Esophagus squamous epithelium (tissue), 5 donors: ENCODE measurements at regions not wholly inside any gene's neighbourhood (a gene's known extent, or its start where the extent isn't known, plus 50 kb on each side); places are given as distances from the start of the nearest gene placed in this dataset.
"Not testable (repeated sequence)": the region's sequence is repeated elsewhere in the genome, so short reads cannot be mapped to it uniquely, and the experiment has no call there.

ENCODE experiments used
- DNase-seq: peaks from one replicate; lab custom pipeline; 2025; lab: John Stamatoyannopoulos, UW
- H3K27ac ChIP-seq, 4 donors: fragments of 200-600 bp; sonication (generic); one replicate each; pipeline ENCODE4 v1.5.1; 2016 to 2019; ENCODE audit warnings: mild to moderate bottlenecking in 1 of 4
- H3K27me3 ChIP-seq, 4 donors: fragments of 200-600 bp; sonication (generic); 1 replicate in 3 of 4; 2 replicates in 1 of 4; pipeline versions ENCODE4 v1.5.1 to v1.6.0; 2017 to 2021; ENCODE audit warnings: antibody characterized with exemption in 1 of 4
- H3K36me3 ChIP-seq, 3 donors: fragments of 200-600 bp; sonication (generic); one replicate each; pipeline ENCODE4 v1.5.1; 2016 to 2019
- H3K4me1 ChIP-seq, 3 donors: fragments of 200-600 bp; sonication (generic); one replicate each; pipeline ENCODE4 v1.5.1; 2017 to 2019
- H3K4me3 ChIP-seq, 4 donors: fragments of 200-600 bp; sonication (generic); 1 replicate in 3 of 4; 2 replicates in 1 of 4; pipeline ENCODE4 v1.5.1; 2016 to 2019; ENCODE audit warnings: mild to moderate bottlenecking in 2 of 4, moderate library complexity in 1 of 4
- H3K9me3 ChIP-seq, 3 donors: fragments of 200-600 bp; sonication (generic); one replicate each; pipeline ENCODE4 v1.5.1; 2016 to 2019
- POLR2A ChIP-seq, 4 donors: fragments of 450-650 bp; IDR thresholded peaks; one replicate each; pipeline ENCODE4 v1.6.1; 2017; ENCODE audit warnings: antibody characterized with exemption in 4 of 4, mild to moderate bottlenecking in 4 of 4, moderate library complexity in 3 of 4
- WGBS, 2 donors: methylation state at CpG; one replicate each; pipeline ENCODE4 v1.1.5; 2018; 5-methylcytosine and 5-hydroxymethylcytosine counted together
- intact Hi-C: fragments of 100-400 bp; cut with DNase I; formaldehyde crosslinking; loops from one replicate; pipeline ENCODE4 v1.15.0; 2022
- TF ChIP-seq, protein P1 (sequence below), 6 experiments: fragments of 450-650 bp in 4 of 6; fragments of 200-600 bp in 2 of 6; sonication (generic) in 2 of 6; IDR thresholded peaks; one replicate each; pipeline ENCODE4 v1.5.1; 2016 to 2019; ENCODE audit warnings: antibody characterized with exemption in 6 of 6, mild to moderate bottlenecking in 4 of 6, moderate library complexity in 4 of 6
- donor health status: DM: yes; HTN: yes; CAD: no.

DNA sequence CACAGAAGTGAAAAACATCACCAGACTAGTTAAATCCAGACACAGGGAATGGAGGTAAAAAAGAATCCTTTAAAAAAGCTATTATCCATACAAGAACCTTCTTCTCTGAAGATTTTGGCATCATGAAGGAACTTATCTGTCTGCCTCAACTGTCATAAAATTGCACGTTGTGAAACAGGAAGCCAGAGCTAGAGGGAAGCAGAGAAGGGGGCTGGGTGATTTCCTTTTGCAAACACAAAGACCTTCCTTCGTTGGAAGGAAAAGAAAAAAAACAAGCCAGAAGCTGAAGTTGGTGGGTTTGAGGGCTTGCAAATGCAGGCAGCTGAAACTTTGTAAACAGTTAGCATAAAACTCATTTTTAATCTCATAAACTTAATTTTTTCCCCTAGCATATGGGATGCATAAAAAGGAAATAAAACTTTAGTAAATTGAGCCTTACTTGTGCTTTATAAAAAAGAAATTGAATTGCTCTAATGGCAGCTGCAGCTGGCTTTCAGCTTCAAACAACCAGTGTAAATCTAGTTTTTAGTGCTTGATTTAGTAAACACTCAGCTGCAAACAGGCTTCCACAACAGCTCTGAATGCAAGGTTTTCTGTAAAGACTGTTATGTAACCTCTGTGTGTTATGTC lies 101.6 kb downstream of the OTUD1 start:
- Histone ChIP-seq H3K36me3 (no peaks in the 10 kb centered on the region), H3K4me3 (no peak overlapping the region), H3K9me3 (no peaks in the 10 kb centered on the region), H3K27ac (no peak overlapping the region), H3K27me3 (no peaks in the 10 kb centered on the region), H3K4me1 (peaks cover 0 to 12% (median 6%) of the 10 kb centered on the region in 3 donors)
- 8 to 20% methylated on average over 2 of the region's 2 CpGs for WGBS, 2 donors
- intact Hi-C loops: no loop called here
- TF ChIP-seq POLR2A (IDR thresholded peaks at IDR 0.05): no peak
- TF ChIP-seq, protein P1, sequence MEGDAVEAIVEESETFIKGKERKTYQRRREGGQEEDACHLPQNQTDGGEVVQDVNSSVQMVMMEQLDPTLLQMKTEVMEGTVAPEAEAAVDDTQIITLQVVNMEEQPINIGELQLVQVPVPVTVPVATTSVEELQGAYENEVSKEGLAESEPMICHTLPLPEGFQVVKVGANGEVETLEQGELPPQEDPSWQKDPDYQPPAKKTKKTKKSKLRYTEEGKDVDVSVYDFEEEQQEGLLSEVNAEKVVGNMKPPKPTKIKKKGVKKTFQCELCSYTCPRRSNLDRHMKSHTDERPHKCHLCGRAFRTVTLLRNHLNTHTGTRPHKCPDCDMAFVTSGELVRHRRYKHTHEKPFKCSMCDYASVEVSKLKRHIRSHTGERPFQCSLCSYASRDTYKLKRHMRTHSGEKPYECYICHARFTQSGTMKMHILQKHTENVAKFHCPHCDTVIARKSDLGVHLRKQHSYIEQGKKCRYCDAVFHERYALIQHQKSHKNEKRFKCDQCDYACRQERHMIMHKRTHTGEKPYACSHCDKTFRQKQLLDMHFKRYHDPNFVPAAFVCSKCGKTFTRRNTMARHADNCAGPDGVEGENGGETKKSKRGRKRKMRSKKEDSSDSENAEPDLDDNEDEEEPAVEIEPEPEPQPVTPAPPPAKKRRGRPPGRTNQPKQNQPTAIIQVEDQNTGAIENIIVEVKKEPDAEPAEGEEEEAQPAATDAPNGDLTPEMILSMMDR (IDR thresholded peaks at IDR 0.05): no peak
- DNase-seq: no peak

DNA sequence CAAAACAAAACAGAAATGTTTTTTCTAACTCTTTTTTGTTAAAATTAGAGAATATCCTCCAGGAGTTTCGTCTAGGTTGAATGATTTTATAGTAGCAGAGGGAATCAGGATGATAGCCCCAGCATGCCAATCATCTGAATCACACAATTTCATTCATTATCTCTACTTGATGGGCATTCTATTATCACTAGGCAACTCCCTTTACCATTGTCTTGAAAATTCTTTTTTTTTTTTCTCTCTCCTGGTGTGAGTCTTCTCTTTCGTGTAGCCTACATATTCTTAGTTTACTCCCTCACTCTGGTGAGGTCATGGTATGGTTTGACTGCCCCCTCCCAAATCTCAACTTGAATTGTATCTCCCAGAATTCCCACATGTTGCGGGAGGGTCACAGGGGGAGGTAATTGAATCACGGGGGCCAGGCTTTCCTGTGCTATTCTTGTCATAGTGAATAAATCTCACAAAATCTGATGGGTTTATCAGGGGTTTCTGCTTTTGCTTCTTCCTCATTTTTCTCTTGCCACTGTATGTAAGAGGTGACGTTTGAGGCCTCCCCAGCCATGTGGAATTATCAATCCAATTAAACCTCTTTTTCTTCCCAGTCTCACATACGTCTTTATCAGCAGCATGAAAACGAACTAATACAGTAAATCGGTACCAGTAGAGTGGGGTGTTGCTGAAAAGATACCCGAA lies 105.0 kb downstream of the OTUD1 start:
- no peak for DNase-seq
- WGBS, 2 donors: 71 to 75% methylated on average over 9 of the region's 9 CpGs

DNA sequence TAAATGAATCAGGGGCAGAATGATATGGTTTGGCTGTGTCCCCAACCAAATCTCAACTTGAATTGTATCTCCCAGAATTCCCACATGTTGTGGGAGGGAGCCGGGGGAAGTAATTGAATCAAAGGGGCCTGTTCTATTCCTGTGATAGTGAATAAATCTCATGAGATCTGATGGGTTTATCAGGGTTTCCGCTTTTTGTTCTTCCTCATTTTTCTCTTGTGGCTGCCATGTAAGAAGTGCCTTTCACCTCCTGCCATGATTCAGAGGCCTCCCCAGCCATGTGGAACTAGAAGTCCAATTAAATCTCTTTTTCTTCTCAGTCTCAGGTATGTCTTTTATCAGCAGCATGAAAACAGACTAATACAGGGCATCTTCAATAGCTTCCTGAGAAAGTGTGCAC lies 107.0 kb downstream of the OTUD1 start:
- H3K27me3 ChIP-seq, H3K9me3 ChIP-seq, DNase-seq, H3K36me3 ChIP-seq, intact Hi-C loops, H3K4me1 ChIP-seq, H3K27ac ChIP-seq, H3K4me3 ChIP-seq: not testable (repeated sequence)
- 89 to 90% methylated on average over 2 of the region's 2 CpGs for WGBS, 2 donors

More for the DNA sequence above, 105.0 kb downstream of the OTUD1 start:
- no peaks in the 10 kb centered on the region for H3K36me3 ChIP-seq
- TF ChIP-seq, protein P1 (IDR thresholded peaks at IDR 0.05): no peak
- no peak for TF ChIP-seq POLR2A (IDR thresholded peaks at IDR 0.05)
- no peaks in the 10 kb centered on the region for H3K27me3 ChIP-seq
- intact Hi-C loops: no loop called here
- peaks cover 0 to 12% (median 6%) of the 10 kb centered on the region in 3 donors for H3K4me1 ChIP-seq
- no peak overlapping the region for H3K4me3 ChIP-seq
- H3K9me3 ChIP-seq: no peaks in the 10 kb centered on the region
- no peak overlapping the region for H3K27ac ChIP-seq

DNA sequence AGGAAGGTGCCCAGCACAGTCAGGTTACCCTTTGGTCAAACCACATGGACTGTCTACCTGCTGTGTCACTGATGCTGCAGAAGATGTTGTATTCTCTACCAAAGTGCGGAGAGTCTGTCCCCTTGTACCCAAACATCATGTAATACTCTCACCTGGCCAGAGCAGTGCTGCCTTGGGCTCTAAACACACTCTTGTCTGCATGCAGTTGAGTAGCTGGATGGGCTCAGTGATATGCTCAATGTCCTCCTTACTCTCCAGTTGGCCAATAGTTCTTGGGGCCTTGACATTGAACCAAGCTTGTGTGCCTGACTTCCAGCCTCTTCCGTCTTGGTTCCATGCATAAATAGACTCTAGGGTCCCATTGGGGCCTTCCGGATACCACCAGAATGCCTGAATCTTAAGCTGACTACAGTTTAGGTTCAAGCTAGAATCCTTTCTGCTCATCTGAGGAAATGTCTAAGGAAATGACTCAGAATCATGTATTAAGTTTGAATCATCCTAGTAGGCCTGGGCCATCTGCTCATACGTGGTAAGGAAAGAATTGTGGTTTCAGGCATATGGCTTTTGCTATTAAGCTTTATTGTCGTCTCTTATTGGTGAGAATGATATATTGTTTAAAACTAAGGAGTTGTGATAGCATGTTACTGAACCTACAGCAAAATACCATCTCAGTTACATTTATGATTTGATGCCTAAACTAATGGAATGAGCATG lies 118.0 kb downstream of the OTUD1 start:
- 54 to 63% methylated on average over 5 of the region's 5 CpGs for WGBS, 2 donors
- Histone ChIP-seq H3K9me3 (peaks cover 0 to 6% (median 0%) of the 10 kb centered on the region in 3 donors), H3K27ac (no peak overlapping the region), H3K4me3 (no peak overlapping the region), H3K4me1 (peaks cover 0 to 24% (median 22%) of the 10 kb centered on the region in 3 donors), H3K36me3 (no peaks in the 10 kb centered on the region), H3K27me3 (peaks cover 0 to 3% (median 0%) of the 10 kb centered on the region in 4 donors)
- TF ChIP-seq POLR2A (IDR thresholded peaks at IDR 0.05): no peak
- TF ChIP-seq, protein P1 (IDR thresholded peaks at IDR 0.05): no peak
- DNase-seq: no peak
- intact Hi-C loops: no loop called here

DNA sequence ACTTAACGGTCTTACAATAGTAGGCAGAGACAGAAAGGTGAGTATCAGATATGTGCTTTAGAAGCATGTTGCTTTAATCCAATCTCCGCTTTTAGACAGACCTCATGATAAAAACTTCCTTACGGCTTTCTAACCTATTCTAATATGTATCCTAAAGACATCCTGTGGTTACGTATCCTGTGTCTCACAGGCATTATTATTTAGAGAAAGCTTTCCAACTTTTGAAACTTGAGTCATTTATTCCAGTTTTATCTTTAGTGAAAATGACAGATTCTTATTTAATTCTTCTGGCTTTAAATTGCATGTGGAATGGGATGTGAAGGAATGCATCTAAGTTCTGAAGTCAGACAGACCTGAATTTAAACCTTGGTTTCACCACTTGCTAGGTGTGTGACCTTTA lies 118.9 kb downstream of the OTUD1 start:
- H3K9me3 ChIP-seq: peaks cover 0 to 10% (median 0%) of the 10 kb centered on the region in 3 donors
- whole genome bisulfite sequencing, 2 donors: 67 to 73% methylated on average over 4 of the region's 4 CpGs
- no peak overlapping the region for H3K4me3 ChIP-seq
- intact Hi-C loops: no loop called here
- peaks cover 0 to 24% (median 22%) of the 10 kb centered on the region in 3 donors for H3K4me1 ChIP-seq
- H3K27ac ChIP-seq: peak overlapping the region; percentile 2 to 63 (median 33)
- TF ChIP-seq, protein P1 (IDR thresholded peaks at IDR 0.05): no peak
- TF ChIP-seq POLR2A (IDR thresholded peaks at IDR 0.05): no peak
- DNase-seq: no peak
- peaks cover 0 to 3% (median 0%) of the 10 kb centered on the region in 4 donors for H3K27me3 ChIP-seq
- no peaks in the 10 kb centered on the region for H3K36me3 ChIP-seq
